Thyroid gland (tissue), 4 donors: ENCODE measurements at regions not wholly inside any gene's neighbourhood (a gene's known extent, or its start where the extent isn't known, plus 50 kb on each side); places are given as distances from the start of the nearest gene placed in this dataset.

Experiments
- CTCF ChIP-seq, 6 experiments: fragments of 200-600 bp in 3 of 6; fragments of 450-650 bp in 3 of 6; sonication (generic) in 3 of 6; IDR thresholded peaks; one replicate each; pipeline ENCODE4 v1.5.1; 2016 to 2019; ENCODE audit warnings: antibody characterized with exemption in 6 of 6, mild to moderate bottlenecking in 2 of 6, inconsistent platforms in 1 of 6, moderate library complexity in 1 of 6
- POLR2A ChIP-seq, 2 donors: fragments of 450-650 bp; IDR thresholded peaks; one replicate each; pipeline ENCODE4 v1.6.1; 2017; ENCODE audit warnings: antibody characterized with exemption in 2 of 2, mild to moderate bottlenecking in 2 of 2, moderate library complexity in 1 of 2

GRCh38 chr6:144823131-144823530 lies 538.0 kb downstream of the UTRN start:
- TF ChIP-seq POLR2A (IDR thresholded peaks at IDR 0.05), result no peak
- TF ChIP-seq CTCF (IDR thresholded peaks at IDR 0.05), result no peak
